OCI-M2 (cell line): ENCODE measurements at regions not wholly inside any gene's neighbourhood (a gene's known extent, or its start where the extent isn't known, plus 50 kb on each side); places are given as distances from the start of the nearest gene placed in this dataset.

ENCODE experiments used
- DNase-seq: peaks from one replicate; lab custom pipeline; 2025; ENCODE audit not compliant: unreplicated experiment; lab: John Stamatoyannopoulos, UW

DNA sequence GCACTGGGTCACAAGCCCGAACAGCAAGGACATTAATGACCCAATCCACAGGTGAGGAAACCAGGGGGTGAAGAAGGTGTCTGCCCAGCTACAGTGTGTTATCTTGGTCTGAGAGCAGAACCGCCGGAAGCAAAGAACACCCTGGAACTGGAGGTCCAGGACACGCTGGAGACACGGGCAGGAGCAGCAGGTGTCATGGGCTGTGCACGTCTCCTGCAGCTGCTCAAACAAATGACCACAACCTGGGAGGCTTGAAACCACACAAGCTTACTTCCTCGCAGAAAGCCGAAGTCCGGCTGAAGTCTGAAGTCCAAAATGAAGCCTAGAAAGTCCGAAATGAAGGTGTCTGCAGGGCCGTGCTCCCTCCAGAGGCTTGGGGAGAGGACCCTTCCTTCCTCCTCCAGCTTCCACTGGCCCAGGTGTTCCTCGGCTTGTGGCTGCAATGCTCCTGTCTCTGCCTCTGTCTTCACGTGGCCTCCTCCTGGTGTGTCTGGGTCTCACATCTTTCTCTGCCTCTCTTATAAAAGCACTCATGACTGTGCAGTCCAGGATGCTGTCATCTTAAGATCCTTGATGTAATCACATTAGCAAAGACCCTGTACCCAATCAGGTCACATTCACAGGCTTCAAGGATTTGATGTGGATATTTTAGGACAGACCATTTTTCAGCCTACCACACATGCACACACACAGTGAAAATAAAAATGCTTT lies 351.2 kb downstream of the C16orf95 start:
- no peak for DNase-seq

DNA sequence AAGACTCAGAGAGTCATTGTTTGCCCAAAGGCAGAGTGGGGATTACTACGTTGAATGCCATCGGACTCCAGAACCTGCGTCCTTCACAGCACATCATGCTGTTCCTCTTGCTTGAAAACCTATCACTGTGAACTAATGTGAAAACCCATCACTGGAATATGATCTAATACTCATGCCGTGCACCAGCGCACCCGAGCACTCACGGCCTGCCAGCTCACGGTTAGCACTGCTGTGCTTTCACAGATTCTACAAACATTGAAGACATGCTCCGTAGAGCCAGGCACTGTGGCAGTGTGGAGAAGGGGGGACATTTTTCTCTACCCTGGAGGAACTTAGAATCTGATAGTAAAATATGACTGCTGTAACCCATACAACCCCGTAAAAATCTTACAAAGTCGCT lies 350.4 kb downstream of the C16orf95 start:
- no peak for DNase-seq

DNA sequence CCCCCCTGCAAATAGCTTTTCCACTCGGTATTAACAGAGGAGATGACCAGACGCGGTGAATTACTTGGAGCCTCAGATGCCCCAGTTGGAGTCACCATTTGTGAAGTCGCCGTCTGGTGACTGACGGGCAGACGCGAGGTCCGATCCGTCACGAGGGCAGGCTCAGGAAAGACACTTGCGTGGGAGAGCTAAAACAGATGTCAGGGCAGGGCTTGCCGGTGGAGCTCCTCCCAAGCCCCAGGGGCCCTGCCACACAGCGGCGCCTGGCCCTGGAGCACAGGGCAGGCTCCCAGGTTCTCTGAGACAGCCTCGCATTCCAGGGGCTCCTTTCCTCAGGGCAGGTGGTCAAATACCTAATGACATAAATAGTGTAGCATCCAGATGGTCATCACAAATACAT lies 348.3 kb downstream of the C16orf95 start:
- no peak for DNase-seq

DNA sequence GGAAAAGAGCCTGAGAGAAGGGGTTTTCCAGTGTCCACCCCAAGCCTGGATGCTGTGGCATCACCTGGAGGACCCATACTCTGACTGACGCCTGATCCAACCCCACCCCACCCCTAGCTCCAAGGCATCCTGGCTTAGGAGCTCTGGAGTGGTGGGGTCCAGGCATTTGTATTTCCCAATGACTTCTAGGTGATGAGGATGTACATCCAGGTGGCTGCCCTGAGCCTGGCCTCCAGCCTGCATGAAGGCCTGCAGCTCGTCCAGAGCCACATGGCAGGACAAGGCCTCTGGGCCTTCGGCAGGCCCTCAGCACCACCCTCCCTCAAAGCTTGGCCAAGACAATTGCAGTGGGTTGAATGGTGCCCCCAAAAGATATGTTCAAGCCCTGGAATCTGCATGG lies 347.5 kb downstream of the C16orf95 start:
- DNase-seq, result no peak

DNA sequence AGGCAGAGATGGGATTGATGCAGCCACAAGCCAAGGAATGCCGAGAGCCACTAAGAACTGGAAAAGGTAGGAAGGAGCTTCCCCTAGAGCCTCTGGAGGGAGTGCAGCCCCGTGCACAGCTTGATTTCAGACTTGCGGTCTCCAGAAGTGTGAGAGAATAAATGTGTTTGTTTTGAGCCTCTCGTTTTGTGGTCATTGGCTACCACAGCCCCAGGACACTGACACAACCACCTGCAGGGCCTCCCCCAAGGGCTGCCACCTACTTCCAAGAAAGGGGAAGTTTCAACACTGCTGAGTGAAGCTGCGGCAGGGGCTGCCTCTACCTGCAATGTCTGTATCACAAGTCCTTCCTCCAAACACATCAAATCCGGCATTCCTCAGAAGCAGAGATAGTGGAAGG lies 346.9 kb downstream of the C16orf95 start:
- no peak for DNase-seq

DNA sequence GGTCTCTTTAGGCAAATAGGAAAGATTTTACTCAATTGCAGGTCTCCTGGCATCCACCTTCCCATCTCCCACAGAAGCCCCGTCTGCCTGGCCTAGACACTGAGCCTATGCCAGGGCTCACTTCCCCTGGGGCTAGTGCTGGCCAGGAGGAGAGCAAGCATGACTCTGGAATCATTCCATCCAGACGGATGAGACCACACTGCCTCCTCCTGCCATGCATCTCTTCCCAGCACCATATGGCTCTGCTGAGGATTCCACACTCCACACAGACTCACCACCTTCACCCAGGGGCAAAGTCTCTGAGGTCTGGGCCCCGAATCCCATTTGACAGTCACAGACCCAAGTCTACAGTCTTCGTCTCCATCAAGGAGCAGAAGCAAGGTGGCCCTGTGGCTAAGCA lies 346.5 kb downstream of the C16orf95 start:
- DNase-seq, result no peak

DNA sequence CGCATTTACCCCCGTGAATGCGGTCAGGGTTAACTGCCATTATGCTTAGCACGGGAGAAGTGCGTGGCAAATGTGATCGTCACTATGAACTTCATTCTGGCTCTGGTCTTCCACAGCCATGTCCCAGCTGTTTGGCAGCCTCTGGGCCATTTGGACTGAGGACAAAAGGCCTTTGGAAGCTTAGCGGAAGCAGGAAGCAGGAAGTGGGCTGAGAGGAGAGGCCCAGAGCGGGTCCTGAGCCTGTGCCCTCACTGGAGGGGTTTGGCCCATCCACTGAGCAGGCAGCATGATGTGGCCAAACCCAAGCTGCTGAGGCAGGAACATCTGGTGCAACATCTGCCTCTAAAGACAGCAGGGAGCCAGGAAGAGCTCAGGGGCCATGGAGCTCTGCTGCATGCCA lies 345.9 kb downstream of the C16orf95 start:
- DNase-seq, result no peak

DNA sequence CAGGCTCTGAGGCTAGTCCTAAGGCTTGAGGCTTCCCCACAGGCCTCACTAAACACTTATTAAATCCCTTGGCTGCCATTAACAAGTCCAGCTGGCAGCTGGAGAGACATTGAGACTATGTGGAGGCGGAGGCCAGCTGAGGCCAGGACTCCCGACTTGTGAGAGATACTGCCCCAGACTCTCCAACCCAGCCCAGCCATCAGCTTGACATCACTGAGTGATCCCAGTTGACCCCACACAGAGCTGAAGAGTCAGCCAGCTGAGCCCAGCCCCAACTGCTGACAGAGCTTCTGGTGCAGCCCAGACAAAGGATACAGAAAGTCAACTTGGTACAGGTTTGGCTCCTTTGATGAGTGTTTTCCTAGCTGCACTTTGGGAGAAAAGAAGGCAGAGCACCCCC lies 343.1 kb downstream of the C16orf95 start:
- DNase-seq, result no peak

DNA sequence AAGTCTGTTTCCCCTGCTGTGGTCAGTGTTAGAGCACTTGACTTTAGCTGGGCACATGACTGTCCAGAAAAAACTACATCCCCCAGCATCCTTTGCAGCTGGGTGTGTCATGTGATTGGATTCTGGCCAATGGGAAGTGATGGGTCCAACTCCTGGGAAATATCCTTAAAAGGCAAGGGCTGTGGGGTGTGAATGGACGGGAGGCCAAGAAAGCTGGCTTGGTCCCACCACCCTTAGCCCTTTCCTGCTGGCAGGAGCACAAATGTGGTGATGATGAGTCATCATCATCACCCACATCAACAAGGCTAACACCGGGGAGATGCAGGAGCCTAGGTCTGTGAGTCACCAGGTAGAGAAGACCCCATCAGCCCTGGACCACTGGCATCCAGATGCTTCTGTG lies 341.7 kb downstream of the C16orf95 start:
- no peak for DNase-seq

DNA sequence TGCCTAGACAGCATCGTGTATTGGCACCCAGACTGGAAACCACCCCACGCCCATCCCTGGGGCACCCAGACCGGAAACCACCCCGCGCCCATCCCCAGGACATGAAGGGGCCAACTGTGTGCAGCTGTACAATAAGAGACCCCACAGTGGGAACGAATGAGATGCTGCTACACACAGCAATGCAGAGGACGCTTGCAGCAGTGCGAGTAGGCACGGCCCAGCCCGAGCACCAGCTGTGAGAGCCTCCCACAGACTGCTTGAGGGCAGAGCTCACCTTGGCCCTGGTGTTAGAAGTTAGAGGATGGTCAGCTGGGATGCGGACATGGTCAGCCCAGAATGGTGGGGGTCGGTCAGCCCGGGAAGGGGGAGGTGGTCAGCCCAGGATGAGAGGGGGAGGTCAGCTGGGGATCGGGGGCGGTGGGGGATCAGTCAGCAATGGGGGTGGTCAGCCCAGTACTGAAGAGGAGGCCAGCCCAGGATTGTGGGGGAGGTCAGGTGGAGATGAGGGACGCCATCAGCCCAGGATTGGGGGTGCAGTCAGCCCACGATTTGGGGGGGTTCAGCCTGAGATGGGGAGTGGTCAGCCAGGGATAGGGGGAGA lies 340.0 kb downstream of the C16orf95 start:
- no peak for DNase-seq

DNA sequence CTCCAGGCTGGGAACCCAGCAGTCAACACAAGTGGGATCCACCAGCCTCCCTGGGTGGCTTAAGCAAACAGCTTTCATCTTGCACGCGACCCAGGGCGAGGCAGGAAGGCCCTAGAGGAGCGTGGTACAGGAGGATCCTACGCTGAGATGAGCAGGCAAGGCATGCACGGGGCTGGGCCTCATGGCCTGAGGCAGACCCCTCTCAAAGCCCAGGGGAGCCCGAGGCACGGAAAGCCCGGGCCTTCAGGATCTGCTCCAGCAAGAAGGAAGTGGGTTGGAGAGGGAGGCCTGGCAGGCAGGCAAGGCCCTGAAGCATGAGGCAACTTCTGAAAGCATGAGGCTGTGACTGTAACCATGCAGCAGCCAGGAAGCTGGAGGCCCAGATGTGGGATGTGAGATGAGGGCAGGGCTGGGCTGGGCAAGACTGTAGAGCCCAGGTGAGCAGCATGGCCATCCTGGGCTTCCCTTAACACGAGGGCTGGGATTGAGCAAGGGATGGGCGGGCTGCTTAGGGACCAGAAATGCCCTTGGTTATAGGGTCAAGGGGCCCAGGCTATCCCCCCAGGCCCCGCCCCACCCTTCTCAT lies 338.7 kb downstream of the C16orf95 start:
- DNase-seq, result no peak

DNA sequence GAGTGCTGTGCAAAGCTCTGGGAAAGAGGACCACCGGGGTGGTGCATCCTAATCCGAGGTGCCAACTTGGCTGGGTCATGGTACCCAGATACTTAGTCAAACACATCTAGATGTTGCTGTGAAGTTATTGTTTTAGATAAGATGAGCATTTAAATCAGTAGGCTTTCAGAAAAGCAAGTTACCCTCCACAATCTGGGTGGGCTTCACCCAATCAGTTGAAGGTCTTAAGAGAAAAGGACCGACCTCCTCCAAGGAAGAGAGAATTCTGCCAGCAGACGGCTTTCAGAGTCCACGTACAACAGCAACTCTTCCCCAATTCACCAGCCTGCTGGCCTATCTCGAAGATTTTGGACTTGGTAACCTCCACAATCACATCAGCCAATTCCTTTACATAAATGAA lies 338.1 kb downstream of the C16orf95 start:
- DNase-seq, result no peak

DNA sequence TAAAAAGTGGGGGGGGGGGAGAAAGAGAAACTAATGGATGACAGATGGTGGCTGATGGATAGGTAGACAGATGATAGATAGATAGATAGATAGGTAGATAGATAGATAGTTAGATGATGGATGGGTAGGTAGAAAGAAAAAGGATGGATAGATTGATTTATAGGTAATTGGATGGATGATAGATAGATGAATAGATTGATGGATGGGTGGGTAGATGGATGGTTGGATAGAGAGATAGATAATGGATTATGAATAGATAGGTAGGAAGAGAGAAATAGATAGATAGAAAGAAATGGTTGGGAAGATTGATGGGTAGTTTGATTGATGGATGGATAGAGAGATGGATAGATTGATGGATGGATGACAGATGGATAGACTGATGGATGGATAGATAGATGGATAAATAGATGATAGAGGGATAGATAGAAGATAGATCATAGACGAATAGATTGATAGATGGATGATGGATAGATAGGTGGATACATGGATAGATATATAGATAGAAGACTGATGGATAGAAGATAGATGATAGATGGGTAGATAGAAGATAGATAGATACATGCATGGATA lies 337.1 kb downstream of the C16orf95 start:
- DNase-seq, result no peak

DNA sequence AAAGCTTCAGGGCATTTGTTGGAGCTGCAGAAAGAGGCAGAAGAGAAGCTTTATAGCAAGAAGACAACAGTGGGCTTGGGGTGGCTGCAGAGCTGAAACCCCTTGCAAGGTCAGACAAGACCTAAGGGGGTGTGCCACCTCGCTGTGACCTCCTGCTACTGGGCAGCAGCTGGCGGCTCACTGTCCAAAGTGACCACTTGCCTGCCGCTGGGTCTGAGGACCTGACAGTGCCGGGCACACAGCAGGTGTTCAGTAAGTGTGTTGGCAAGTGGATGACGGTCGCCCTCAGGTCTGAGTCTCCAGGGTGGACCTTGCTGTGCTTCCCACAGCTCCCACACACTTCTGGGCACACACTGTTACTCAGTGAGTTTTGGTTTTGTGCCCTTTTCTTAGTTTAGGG lies 336.5 kb downstream of the C16orf95 start:
- no peak for DNase-seq

DNA sequence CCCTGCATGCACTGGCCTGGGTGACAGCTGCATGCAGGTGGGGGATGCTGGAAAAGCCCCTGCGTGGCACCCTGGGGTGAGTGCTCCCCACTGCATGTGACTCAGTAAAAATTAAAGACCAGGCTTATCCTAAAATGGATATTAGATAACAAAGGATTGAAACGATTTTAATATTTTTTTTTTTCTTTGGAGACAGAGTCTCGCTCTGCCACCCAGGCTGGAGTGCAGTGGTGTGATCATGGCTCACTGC lies 334.9 kb downstream of the C16orf95 start:
- DNase-seq, result no peak

DNA sequence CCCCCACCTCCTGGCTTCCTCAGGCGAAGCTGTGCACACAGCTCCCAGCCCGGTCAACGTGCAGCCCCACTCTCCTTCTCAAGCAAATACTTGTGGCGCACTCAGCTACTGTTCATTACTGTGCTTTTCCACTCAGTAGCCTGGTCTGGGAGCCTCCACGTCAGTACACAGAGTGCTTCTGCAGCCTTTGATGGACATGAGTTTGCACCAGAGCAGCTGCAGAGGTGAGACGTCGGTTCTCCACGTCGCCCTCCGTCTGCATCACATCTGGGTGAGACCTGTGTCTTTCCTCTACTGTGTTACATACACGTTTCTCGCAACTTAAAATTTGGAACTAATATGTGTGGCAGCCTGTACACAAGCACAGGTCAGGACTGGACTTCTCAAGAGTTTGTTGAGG lies 334.3 kb downstream of the C16orf95 start:
- DNase-seq, result no peak

DNA sequence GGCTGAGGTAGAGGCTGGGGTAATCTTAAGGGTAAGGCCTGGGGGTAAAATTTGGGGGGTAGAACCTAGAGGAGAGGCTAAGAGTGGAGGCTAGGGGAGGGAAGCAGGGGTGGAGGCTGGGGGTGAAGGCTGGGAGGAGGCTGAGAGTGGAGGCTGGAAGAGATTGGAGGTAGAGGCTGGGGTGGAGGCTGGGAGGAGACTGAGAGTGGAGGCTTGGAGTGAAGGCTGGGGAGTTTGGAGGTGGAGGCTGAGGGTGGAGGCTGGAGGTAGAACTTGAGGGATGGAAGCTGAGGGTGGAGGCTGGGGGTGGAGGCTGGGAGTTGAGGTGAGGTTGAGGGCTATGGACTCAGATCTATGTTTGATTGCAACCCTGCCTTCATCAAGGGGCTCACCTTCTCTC lies 333.6 kb downstream of the C16orf95 start:
- DNase-seq, result no peak

DNA sequence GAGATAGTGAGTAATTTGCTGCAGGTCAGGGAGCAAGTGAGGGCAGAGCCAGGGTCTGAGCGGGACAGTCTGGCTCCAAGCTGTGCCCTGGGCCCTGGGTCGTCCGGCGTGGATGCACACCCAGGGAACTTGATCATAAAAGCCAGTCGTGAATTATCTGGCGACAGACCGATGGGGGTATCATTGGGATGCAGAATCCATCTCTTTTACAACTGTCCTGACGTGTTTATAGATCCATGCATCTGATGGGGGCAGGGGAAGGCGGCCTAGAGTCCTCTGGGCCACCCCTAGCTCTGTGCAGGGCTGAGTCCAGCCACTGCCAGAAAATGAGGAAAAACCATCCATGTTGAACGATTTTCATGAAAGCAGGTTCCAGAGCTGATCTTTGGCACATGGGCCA lies 332.8 kb downstream of the C16orf95 start:
- no peak for DNase-seq

DNA sequence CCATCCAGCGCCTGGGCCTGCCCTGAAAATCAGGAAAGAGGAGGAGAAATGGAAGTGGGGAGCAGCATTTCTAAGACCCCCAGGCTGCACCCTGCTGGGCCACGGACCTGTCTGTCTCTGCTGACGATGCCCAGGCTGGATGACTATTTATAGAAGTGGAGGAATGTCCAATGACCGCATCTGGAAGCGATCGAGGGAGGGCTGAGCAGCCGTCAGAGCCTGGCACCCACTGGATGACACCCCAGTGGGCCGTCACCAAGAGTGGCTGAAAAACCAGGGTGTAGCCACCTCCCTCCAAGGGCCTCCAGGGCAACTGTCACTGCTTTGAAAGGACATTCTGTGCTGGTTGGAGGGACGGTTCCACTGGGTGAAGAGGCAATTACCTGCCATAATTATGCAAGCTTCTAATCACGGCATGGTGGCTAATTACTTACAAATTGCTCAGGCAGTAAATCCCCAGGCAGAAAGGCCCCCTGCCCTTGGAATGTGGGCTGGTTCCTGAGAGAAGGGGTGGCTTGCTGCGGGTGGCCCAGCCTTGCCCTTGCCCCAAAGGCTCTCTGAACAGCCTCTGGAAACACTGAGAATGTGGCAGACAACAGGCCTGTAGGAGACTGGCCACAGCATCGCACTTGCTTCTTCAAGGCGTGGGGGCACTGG lies 332.1 kb downstream of the C16orf95 start:
- no peak for DNase-seq

DNA sequence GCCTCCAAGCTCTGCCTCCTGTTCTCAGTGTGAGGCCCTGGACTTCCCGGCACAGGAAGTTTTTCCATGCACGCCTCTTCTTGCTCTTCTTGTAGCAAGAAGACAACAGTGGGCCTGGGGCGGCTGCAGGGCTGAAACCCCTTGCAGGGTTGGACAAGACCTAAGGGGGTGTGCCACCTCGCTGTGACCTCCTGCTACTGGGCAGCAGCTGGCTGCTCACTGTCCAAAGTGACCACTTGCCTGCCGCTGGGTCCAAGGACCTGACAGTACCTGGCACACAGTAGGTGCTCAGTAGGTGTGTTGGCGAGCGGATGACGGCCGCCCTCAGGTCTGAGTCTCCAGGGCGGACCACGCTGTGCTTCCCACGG lies 331.6 kb downstream of the C16orf95 start:
- DNase-seq, result no peak

DNA sequence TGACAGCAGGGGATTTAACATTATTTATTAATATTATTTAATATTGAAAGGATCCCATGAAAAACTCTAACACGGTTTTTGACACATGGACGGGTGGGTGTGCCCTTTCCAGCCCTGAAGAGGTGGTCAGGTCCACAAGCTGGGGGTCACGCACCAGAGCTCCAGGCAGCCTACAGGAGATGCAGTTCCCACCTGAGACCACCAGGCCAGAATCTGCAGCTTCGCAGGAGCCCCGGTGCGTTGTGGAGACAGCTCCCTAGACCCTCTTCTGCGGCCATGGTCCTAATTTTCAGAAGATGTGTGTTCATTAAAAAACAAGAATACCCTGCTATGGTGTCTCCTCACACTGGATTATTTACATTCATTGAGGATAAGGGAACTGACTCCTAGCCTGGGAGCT lies 331.1 kb downstream of the C16orf95 start:
- DNase-seq, result no peak

DNA sequence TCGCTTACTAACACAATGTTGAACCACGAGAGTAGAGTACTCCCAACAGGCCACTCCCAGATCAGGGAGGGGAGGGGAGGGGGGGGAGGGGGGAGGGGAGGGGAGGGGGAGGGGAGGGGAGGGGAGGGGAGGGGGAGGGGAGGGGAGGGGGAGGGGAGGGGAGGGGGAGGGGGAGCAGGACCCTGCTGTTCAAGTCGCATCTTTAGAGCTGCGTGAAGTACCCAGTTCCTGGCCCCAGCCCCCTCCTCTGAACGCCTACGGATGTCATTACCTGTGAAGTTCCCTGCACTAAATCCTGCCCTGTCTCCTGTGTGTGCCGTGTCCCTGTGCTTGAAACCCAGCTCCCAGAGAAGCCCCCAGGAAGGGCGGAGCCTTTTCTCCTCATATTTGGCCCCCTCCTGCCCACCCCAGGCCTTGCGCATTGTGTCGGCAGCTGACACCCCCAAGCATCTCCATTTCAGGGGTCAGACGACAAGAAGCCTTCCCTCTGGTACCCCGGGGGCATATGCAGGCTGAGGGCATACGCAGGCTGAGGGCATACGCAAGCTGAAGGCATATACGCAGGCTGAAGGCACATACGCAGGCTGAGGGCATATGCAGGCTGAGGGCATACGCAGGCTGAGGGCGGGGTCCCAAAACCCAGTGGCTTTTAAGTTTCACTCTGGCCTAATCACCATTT lies 330.2 kb downstream of the C16orf95 start:
- DNase-seq, result no peak
